ENCODE measurements at regions not wholly inside any gene's neighbourhood (a gene's known extent, or its start where the extent isn't known, plus 50 kb on each side); places are given as distances from the start of the nearest gene placed in this dataset.
"Not testable (repeated sequence)": the region's sequence is repeated elsewhere in the genome, so short reads cannot be mapped to it uniquely, and the experiment has no call there.

DNA sequence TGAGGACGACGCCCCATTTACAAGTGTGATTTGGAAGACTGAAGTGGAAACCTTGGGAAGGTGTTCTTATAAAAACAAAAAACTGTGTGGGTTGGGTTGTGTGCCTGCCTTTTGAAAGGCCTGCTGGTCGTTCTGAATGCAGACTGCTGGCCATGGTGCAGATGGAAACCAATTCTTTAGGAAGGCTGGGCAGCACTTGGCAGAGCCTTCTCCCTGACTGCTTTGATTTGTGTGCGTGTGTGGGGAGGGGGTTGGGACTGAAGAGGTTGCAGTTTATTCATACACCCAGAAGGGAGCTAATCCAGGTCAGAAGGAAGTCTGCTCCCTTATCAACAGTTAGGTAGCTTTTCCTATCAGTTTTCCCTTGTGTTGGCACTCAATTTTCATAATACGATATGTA lies 288.7 kb downstream of the SOX2 start:
- no peak for DNase-seq

DNA sequence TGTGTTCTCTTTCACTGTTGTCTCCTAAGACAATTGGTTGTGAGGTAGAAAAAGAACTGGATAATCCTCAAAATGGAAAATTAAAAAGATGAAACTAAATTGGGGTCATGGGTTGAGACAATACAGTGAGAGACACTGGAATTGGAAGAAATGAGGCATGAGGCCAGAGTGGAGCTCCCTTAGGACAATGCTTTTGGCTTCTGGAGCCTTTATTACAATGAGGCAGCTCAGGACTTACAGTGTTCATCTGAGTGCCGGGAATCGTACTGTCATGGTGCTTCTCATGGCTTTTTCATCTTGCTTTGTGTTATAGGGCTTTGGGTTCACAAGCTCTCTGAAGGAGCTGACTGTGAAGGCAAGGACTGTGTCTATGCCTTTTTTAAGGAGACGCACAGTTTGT lies 293.5 kb downstream of the SOX2 start:
- DNase-seq = no peak

DNA sequence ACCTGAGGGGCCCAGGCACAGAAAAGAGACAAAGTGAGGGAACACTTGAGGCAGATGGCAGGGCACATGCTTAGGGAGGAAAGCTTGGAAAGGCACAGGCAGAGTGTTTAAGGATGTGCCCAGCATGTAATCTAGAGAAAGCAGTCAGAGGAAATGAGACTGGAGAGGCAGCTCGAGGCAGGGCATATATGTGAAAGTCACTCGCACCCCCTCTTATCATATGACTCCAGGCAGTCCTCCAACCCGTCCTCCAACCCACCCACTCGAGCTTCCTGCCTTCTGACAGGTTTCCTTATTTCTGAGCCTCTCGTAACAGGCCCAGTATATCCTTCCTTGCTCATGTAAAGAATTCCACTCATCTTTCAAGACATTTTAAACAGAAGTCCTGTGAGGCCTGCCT lies 294.0 kb downstream of the SOX2 start:
- DNase-seq = no peak

DNA sequence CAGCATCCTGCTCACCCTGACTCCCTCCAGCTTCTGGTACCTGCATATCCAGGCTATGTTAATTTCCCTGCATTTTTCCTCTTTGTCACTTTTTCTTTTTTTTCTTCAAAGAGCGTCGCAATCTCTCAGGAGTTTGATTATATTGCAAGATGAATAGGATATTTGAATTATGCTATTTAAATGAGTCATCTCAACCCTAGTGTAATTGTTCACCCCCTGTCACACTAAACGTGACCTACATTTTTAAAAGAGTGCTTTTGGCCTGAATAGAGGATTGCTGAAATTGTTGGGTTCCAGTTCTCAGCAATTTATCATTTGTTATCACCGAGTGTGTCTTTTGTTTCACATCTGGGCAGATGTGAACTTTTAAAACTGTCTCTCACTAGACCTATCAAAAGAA lies 294.7 kb downstream of the SOX2 start:
- no peak for DNase-seq

DNA sequence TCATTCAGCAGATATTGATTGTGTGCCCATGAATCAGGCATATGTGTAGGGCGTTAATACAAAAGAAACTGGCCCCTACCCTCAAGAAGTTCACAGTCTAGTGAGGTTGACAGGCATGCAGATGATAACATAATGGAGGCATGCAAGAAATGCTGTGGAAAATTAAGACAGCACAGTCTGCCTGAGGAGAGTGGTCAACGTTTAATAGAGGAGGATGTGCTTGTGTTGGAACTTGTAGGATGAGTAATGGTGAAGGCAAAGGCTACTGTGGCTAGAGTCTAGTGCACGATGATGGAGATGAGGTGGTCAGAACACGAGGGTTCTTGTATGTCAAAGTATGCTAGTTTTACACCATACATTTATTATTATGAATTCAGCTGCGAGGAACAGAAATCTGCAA lies 295.7 kb downstream of the SOX2 start:
- DNase-seq = no peak

DNA sequence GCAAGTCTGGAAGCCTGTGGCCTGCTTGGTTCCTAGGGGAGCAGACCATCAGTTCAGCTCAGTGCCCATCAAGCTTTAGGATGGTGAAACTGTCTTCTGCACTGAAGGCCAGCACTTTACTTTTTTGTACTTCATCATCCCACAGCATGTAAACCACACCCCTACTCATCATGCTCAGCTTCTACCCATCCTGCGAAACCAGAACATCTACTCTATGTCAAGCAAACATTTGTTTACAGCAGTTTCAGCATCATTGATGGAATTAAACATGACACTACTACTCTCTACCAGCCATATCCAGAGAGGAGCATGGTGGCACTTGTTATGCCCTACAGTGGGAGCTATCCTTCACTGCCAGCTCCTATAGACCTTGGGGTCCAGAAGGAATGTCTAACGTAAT lies 306.6 kb downstream of the SOX2 start:
- no peak for DNase-seq

DNA sequence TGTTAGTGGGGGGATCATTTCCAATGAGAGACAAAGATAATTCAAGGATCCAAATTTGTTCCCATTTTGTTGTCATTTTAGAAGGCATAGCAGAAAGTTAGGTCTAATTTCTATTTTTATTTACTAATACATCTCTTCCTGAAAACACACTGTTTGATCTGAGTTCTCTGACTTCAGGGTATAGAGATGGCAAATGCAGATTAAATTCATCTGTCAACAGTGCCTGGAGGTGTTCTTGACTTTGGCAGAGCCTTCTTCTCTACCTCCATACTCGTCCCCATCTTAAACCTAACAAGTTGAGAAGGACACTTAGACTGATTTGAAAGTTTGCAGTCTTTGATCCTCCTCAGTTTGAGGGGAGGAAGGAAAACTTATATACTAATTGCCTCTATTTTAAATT lies 308.2 kb downstream of the SOX2 start:
- no peak for DNase-seq

DNA sequence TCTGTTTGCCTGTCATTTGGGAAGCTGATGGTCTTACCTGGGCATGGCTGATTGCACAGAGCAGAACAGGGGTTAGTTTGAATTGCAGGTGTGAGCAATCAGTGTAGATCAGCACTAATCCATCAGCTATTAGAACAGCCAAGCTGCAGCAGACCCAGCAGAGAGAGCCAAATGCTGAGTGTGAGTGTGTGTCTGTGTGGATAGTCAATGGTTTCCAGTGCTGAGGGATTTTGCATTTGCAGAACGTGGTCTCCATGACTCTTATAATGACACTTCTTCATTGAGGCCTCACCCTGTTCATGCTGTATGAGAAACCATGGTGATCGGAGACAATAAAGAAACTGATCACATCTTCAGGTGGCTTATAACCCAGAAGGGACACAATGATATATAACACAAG lies 312.1 kb downstream of the SOX2 start:
- DNase-seq = no peak

DNA sequence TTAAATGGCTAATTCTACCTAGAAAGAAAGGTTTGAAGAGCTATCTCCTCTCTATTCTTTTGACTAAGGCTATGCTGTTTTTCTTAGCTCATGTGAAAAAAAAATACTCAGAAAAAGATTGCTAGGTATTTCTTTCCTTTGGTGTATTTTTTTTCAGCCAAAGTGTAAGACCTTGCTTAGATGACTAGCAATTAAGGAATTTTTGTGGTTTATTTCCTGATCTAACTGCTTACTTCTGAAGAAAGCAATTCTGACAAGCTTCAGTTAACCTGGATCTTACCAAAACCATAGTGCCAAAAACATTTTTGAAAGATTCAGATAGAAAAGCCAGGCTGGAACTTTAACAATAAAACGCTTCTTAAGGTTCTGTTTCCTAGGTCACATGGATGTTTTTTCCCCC lies 315.6 kb downstream of the SOX2 start:
- no peak for DNase-seq

DNA sequence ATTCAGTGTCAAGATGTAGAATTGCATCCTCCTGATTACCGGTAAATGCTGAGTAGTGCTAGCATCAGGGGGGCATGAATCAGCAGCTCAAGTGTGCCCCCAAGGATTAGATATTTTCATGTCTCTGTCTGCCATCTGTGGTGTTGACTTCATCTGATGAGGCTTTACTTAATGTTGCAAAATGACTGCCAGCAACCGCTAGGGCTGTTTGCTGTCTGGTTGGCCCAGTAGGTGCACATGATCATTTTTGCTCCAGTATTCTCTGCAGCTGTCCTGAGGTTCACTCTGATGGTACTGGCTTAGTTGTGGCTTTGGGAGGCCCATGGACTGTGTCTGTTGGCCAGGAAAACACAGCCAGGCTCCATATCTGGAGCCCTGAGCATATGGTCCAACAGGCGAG lies 316.4 kb downstream of the SOX2 start:
- no peak for DNase-seq

DNA sequence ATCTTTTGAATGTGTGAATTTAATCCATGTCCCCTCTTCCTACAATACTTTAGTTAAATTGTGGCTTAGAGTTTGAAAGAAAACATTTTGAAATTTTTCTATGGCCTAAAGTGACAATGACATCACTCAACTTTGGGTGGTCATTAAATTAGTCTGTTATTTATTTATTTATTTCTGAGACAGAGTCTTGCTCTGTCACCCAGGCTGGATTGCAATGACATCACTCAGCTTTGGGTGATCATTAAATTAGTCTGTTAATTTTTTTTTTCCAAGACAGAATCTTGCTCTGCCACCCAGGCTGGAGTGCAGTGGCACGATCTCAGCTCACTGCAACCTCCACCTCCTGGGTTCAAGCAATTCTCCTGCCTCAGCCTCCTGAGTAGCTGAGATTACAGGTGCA lies 322.5 kb downstream of the SOX2 start:
- not testable (repeated sequence) for DNase-seq

DNA sequence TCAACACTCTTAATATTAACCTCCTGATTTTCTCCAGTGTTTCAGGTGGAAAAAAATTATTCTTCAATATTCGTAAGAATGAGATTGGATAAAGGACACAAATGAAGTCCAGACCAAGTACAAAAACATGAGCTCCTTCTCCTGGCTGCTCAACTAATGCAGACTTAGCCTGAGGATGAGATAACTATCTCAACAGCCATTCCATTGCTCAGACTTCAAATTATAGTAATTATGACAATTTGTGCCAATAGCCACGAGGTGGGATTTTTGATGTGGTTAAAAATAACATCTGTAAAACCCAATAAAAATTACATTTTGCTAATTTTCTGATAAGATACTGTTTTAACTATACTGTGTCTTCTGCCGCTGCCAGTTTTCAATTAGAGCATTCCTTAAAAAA lies 323.6 kb downstream of the SOX2 start:
- no peak for DNase-seq

DNA sequence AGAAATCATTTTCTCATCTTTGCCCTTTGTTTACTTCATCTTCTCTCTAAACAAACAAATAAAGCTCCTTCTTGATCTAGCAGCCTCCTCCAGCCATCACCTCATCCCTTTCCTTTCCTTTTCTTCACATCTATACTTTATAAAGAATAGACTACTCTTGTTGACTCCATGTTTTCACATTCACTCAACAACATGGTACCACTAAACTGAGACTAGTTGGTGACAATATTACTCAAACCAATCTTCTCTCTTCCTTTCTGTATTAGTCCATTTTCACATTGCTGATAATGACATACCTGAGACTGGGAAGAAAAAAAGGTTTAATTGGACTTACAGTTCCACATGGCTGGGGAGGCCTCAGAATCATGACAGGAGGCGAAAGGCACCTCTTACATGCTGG lies 324.7 kb downstream of the SOX2 start:
- DNase-seq = no peak

DNA sequence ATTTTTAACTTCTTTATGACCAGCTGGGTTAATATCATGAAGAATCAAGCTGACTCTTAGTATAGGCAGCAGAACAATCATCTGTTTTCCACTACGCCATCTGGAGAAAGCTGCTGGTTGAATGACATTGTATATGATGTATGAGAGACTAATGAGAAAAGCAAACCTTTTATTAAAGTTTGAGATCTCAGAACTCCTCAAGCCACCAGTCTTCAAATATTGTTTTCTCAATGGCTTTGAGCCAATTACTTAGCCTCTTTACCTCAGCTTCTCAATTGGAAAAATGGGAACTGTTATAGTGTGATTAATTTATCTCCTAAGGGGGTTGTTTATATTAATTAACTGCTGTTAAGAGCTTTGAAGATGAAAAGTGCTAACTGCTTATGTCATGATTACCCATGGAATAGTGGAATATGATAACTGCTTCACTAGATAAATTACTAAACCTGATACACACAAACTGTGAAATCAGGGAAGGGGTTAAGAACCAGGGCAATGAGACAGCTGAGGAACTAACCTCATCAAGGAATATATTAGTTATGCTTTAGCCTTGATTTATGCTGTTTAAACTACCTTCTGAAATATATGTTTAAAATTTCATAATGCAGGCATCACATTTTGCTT lies 330.1 kb downstream of the SOX2 start:
- no peak for DNase-seq

DNA sequence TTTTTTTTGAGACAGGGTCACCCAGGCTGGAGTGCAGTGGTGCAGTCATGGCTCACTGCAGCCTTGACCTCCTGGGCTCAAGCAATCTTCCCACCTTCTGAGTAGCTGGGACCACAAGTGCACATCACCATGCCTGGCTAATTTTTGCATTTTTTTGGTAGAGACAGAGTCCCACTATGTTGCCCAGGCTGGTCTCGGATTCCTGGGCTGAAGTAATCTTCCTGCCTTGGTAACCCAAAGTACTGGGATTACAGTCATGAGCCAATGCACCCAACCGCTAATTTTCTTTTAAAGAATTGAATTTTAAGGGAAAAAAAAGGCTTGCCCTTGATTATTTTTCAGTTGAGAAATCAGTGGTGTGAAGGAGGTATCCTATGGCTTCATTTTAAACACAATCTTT lies 334.0 kb downstream of the SOX2 start:
- no peak for DNase-seq

DNA sequence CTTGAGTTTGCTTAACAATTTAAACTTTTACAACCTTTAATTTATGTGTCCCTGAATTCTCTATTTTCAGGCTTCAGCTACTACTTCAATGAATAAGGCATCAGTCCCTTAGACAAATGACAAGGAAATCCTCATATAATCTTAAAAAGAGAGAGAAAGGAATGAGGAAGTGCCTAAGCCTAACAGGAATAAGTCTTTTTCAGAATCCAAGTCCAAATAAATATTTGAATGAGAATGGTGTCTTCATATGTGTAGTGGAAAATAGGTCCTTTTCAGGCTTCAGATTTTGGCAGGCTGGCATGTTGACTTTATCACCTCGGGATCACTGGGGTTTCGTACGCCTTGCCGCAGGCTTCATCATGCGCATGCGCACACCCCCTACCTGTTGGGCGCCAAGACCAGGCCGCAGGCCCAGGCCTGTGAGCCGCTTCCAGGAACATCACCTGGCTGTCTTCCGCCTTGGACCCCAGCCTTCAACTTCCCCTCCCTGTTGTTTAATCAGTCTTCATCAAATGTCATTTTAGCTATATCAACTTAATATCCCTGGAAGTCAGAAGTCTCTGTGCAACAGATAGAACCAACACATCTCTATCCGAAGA lies 334.5 kb downstream of the SOX2 start:
- DNase-seq = no peak

DNA sequence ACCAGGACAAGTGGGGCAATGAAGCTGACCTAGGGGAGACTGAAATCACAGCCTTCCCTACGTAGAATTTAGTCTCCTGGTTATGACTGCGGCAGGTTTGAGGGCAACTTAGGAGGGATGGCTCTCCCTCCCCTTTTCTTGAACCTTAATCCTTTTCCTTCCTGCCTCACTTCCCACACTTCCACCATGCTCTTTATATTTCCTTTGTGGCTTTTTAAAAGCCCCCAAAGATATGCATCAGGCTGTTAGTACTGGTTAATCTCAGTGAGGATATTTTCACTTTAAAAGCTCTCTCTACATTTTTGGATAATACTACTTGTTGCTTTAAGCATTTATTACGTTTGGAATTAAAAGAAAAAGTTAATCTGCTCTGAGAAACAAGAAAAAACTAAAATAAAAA lies 339.2 kb downstream of the SOX2 start:
- no peak for DNase-seq

DNA sequence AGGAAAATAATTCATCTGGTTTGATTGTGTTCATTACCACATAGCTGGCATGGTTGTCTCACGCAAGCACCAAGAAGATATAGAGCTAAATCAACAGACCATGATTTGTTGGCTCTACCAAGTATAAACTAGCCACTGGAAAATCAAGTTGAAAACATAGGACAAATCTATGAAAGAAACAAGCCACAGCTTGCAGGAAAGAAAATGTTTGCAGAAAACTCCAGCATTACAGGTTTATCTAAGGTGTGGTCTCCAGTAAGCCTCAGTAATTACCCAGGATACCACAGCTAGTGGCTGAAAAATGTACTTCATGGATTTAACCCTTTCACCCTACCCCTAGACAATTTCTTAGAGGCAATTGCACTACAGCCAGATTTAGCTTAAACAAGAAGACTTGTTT lies 340.6 kb downstream of the SOX2 start:
- no peak for DNase-seq

DNA sequence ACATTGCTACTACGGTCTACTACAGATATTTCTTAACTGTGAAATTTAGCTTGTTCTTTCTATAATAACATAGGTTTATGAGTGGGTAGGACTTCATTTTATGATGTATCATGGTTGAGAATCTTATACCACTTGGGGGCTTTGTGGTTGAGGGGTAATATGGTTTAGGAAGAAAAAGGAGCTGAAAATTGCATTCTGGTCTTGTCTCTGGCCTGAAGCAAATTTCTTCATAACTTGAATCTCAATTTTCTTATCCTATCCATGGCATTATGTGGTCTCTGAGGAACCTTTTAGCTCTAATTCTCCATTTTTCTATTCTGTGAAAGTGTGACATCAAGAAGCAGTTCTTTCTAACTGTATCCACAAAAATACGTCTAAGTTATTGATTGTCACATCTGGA lies 341.0 kb downstream of the SOX2 start:
- DNase-seq = no peak

DNA sequence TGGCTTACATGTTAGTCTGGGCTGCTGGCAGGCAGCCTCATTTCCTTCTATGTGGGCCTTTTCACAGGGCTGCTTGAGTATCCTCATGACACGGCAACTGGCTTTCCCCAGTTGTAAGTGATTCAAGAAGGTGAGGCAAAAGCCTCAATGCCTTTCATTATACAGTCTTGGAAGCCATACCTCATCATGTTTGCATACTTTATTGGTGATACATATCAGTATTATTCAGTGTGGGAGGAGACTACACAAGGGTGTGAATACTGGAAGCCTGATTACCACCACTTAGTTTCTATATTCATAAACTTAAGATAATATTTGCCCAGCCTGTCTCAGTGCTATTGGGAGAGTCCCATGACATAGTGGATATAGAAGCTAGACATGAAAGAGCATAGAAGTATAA lies 346.8 kb downstream of the SOX2 start:
- no peak for DNase-seq

DNA sequence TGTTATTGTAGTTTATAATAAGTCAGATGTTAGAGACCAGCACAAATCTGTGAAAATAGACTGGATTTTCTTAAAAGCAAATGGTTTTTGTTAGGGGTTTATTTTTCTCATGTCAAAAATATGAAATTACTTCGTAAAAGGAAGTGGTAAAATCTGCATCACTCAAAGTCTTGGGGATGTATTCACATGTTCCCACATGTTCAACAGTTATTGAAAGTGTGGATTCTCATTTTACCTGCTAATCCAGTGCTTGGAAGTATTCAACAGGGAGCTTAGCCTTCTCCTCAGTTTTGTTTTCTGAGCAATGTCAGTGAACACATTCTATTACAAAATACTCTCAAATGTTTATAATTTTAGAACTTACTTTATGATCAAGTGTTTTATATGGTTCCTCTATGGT lies 352.0 kb downstream of the SOX2 start:
- no peak for DNase-seq

DNA sequence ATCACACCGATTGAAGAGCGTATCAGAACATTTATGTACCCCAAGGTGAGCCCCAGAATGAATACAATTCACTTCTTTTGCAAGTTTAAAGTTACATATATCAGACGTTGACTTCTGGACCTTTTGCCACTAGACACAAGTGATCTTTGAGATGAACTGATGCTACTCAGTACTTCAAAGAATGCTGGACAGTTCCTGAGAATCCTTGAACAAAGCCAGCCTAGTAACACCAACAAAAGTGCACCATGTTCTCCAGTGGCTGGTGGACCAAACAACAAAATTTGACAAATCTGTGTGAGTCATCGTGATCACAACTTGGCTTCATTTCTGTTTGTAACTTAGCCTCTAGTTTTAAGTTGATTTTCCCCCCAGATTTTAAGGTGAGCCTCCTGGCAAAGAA lies 355.7 kb downstream of the SOX2 start:
- DNase-seq = no peak

DNA sequence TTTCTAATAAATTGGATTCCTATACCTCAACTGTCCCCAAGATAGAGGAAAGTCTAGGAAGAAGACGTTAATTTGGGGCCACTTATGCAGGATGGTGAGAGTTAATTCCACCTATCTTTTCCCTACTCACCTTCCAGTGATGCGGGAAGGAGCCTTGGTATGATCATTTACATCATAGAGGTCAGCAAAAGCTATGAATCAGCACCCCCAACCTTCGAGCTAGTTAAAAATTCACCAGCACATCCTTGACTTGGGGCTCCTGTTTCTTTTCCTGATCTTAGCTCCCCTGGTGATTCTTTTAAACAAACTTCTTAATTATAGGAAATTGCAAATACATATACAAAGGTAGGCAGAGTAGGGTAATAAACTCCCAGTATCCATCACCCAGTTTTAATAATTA lies 366.6 kb downstream of the SOX2 start:
- no peak for DNase-seq

DNA sequence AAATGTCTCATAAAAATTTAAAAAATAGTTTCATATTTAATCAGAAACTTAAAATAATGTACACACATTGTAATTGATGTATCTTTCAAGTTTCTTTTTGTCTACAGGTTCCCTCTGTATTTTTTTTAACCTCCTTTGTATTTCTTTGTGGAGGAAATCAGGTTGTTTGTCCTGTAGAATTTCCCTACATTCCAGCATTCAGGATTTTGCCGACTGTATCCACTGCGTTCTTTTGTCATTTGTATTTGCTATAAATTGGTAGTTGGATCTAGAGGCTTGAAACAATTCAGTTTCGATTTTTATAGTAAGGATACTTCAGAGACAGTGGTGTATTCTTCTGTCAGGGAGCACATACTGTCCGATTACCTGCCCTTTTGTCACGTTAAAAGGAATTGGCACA lies 367.2 kb downstream of the SOX2 start:
- no peak for DNase-seq

DNA sequence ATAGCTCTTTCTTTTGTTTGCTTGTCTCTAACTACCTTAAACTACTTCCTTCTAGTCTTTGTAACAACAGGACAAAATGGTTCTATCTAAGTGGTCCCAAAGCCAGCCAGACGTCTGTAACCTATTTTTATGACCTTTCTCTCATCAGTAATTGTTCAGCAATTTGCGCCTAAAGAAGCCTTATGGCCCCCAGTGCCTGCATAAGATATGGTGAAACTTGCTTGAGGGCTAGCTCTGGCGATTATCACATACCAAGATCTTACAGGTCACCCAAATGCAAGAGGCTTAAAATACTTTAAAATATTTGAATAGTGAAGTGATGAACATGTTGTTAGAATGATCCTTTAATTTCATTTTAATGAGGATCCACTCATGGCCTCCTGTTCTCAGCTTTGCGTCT lies 369.4 kb downstream of the SOX2 start:
- no peak for DNase-seq

DNA sequence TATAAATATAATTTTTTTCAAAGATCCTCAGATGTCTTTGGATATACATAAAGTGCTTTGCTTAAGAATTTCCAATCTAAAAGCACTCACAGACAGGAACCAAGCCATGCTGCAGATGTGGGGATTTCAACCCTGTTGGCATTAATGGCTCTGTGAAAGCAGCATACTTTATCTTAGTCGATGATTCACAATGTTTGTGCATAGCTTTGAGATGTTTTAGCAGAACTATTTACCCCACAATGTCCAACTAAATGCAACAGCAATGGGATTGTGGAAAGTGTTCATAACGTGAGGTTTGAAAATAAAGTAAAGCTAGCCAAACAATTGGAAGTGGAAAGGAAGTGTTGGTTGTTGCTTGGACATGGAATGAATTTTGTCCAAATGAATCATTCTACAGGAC lies 371.4 kb downstream of the SOX2 start:
- no peak for DNase-seq
